Liver (tissue), 8 donors: ENCODE measurements at regions not wholly inside any gene's neighbourhood (a gene's known extent, or its start where the extent isn't known, plus 50 kb on each side); places are given as distances from the start of the nearest gene placed in this dataset.

Experiments used
- DNase-seq: peaks from one replicate; pipeline ENCODE4 v3.0.0-alpha.2; 2017; ENCODE audit warnings: low spot score
- H3K27ac ChIP-seq, 2 donors: one replicate each; pipeline ENCODE4 v1.7.0; 2013; ENCODE audit warnings: inconsistent platforms in 2 of 2, low read length in 2 of 2, control low read depth in 1 of 2, low read depth in 1 of 2, mild to moderate bottlenecking in 1 of 2
- H3K27me3 ChIP-seq, 4 donors: one replicate each; pipeline versions ENCODE4 v1.6.1 to v1.7.0; 2013; ENCODE audit warnings: low read length in 3 of 4, inconsistent platforms in 1 of 4, mild to moderate bottlenecking in 1 of 4, moderate library complexity in 1 of 4; ENCODE audit not compliant: control insufficient read depth in 4 of 4, insufficient read depth in 4 of 4
- H3K36me3 ChIP-seq, 4 donors: one replicate each; pipeline versions ENCODE4 v1.6.1 to v1.7.0; 2013; ENCODE audit warnings: low read length in 3 of 4, mild to moderate bottlenecking in 3 of 4, low read depth in 1 of 4, moderate library complexity in 1 of 4; ENCODE audit not compliant: control insufficient read depth in 4 of 4, insufficient read depth in 3 of 4
- H3K4me1 ChIP-seq, 4 donors: one replicate each; pipeline versions ENCODE4 v1.6.1 to v1.7.0; 2013; ENCODE audit warnings: low read length in 3 of 4, mild to moderate bottlenecking in 3 of 4, moderate library complexity in 1 of 4; ENCODE audit not compliant: control insufficient read depth in 4 of 4, insufficient read depth in 4 of 4
- H3K4me3 ChIP-seq, 3 donors: one replicate each; pipeline versions ENCODE4 v1.6.1 to v1.7.0; 2013; ENCODE audit warnings: low read length in 3 of 3, control low read depth in 1 of 3, low read depth in 1 of 3, mild to moderate bottlenecking in 1 of 3
- H3K9ac ChIP-seq, 2 donors: one replicate each; pipeline ENCODE4 v1.7.0; 2013; ENCODE audit warnings: low read length in 2 of 2, mild to moderate bottlenecking in 2 of 2, moderate library complexity in 2 of 2, control low read depth in 1 of 2, low read depth in 1 of 2
- H3K9me3 ChIP-seq, 4 donors: one replicate each; pipeline versions ENCODE4 v1.6.1 to v1.7.0; 2013; ENCODE audit warnings: low read length in 3 of 4; ENCODE audit not compliant: control insufficient read depth in 4 of 4
- EGR1 ChIP-seq, 2 donors: IDR thresholded peaks; 2 replicates each; pipeline ENCODE4 v1.6.1; 2016 to 2018; ENCODE audit warnings: antibody characterized with exemption in 2 of 2, low read depth in 2 of 2
- FOXA2 ChIP-seq: IDR thresholded peaks from 2 replicates; pipeline ENCODE4 v1.6.1; 2016; ENCODE audit warnings: antibody characterized with exemption
- GABPA ChIP-seq, 2 donors: IDR thresholded peaks in 1 of 2; conservative IDR thresholded peaks in 1 of 2; 2 replicates each; pipeline ENCODE4 v1.6.1; 2016; ENCODE audit warnings: antibody characterized with exemption in 2 of 2, mild to moderate bottlenecking in 1 of 2, moderate library complexity in 1 of 2
- HNF4A ChIP-seq, 2 donors: conservative IDR thresholded peaks; 2 replicates each; pipeline ENCODE4 v1.6.1; 2016; ENCODE audit warnings: antibody characterized with exemption in 2 of 2, mild to moderate bottlenecking in 2 of 2
- HNF4G ChIP-seq: IDR thresholded peaks from 2 replicates; pipeline ENCODE4 v1.6.1; 2016; ENCODE audit warnings: antibody characterized with exemption
- JUND ChIP-seq, 2 donors: IDR thresholded peaks; 2 replicates each; pipeline ENCODE4 v1.6.1; 2016; ENCODE audit warnings: antibody characterized with exemption in 2 of 2
- MAX ChIP-seq: IDR thresholded peaks from 2 replicates; pipeline ENCODE4 v1.6.1; 2016; ENCODE audit warnings: antibody characterized with exemption
- SP1 ChIP-seq: IDR thresholded peaks from 2 replicates; pipeline ENCODE4 v1.6.1; 2018; ENCODE audit warnings: antibody characterized with exemption, mild to moderate bottlenecking
- TAF1 ChIP-seq: conservative IDR thresholded peaks from 2 replicates; pipeline ENCODE4 v1.6.1; 2016; ENCODE audit warnings: antibody characterized with exemption, mild to moderate bottlenecking
- YY1 ChIP-seq: IDR thresholded peaks from 2 replicates; pipeline ENCODE4 v1.6.1; 2016; ENCODE audit warnings: antibody characterized with exemption, mild to moderate bottlenecking
- WGBS: extraction: QIAGEN DNeasy Blood & Tissue Kit; methylation state at CpG from one replicate; pipeline ENCODE4 v1.1.7; 2013; 5-methylcytosine and 5-hydroxymethylcytosine counted together
- TF ChIP-seq, protein P1 (sequence below): fragments of 150-350 bp; IDR thresholded peaks from 2 replicates; pipeline ENCODE4 v1.5.1; 2017; ENCODE audit warnings: improper control_type of control experiment, low read depth, low read length; ENCODE audit not compliant: missing input control
- TF ChIP-seq, protein P2 (sequence below): IDR thresholded peaks from 2 replicates; pipeline ENCODE4 v1.6.1; 2016; ENCODE audit warnings: antibody characterized with exemption, mild to moderate bottlenecking
- TF ChIP-seq, protein P3 (sequence below): IDR thresholded peaks from 2 replicates; pipeline ENCODE4 v1.6.1; 2016; ENCODE audit warnings: antibody characterized with exemption
- donor health status: healthy.
- donor health status: healthy.
- donor health status: healthy.
- donor health status: healthy.
- donor health status: healthy.

GRCh38 chr7:42794673-42795072 is 117.2 kb downstream of the C7orf25 start (continued):
- TF ChIP-seq, protein P1, sequence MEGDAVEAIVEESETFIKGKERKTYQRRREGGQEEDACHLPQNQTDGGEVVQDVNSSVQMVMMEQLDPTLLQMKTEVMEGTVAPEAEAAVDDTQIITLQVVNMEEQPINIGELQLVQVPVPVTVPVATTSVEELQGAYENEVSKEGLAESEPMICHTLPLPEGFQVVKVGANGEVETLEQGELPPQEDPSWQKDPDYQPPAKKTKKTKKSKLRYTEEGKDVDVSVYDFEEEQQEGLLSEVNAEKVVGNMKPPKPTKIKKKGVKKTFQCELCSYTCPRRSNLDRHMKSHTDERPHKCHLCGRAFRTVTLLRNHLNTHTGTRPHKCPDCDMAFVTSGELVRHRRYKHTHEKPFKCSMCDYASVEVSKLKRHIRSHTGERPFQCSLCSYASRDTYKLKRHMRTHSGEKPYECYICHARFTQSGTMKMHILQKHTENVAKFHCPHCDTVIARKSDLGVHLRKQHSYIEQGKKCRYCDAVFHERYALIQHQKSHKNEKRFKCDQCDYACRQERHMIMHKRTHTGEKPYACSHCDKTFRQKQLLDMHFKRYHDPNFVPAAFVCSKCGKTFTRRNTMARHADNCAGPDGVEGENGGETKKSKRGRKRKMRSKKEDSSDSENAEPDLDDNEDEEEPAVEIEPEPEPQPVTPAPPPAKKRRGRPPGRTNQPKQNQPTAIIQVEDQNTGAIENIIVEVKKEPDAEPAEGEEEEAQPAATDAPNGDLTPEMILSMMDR = no peak

DNA sequence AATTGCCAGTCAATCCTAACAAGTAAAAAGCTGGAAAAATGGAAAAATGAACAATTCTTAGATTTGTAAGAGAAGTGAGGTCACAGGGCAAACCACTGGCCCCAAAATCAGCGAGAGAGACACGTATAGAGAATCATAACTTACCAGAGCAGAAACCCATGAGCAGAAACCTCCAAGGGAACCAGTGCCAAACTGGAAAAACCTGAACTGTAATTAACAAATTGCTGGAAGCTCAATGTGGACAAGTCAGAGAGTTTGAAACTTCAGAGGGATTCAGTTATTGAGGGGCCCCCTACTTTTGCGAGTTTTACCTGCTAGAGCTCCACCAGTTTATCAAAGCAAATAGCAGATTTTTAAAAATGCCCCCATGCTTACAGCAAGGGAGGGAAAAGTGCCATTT is 119.0 kb downstream of the C7orf25 start:
- H3K36me3 ChIP-seq = no peaks in the 10 kb centered on the region
- H3K27ac ChIP-seq = no peak overlapping the region
- H3K4me3 ChIP-seq = no peak overlapping the region
- no peak for DNase-seq
- WGBS = 84% methylated on average over 3 of the region's 3 CpGs
- no peaks in the 10 kb centered on the region for H3K27me3 ChIP-seq
- no peaks in the 10 kb centered on the region for H3K9me3 ChIP-seq
- H3K9ac ChIP-seq = no peak overlapping the region
- no peaks in the 10 kb centered on the region for H3K4me1 ChIP-seq
- TF ChIP-seq JUND (IDR thresholded peaks at IDR 0.05) = no peak
- no peak for TF ChIP-seq HNF4G
- TF ChIP-seq HNF4A (conservative IDR thresholded peaks at IDR 0.05) = no peak

- no peaks in the 10 kb centered on the region for H3K4me1 ChIP-seq
- H3K4me3 ChIP-seq = no peak overlapping the region
- H3K27me3 ChIP-seq = no peaks in the 10 kb centered on the region
- H3K9ac ChIP-seq = no peak overlapping the region
- no peak overlapping the region for H3K27ac ChIP-seq
- 55% methylated on average over 1 of the region's 1 CpG for WGBS
- no peaks in the 10 kb centered on the region for H3K9me3 ChIP-seq
- H3K36me3 ChIP-seq = no peaks in the 10 kb centered on the region
- no peak for DNase-seq
- TF ChIP-seq GABPA (IDR thresholded peaks at IDR 0.05 in 1 of 2, conservative IDR thresholded peaks at IDR 0.05 in 1 of 2) = no peak
- TF ChIP-seq HNF4G = no peak
- no peak for TF ChIP-seq EGR1 (IDR thresholded peaks at IDR 0.05; ENCODE audit: low read depth in 2 of 2)
- no peak for TF ChIP-seq SP1
- no peak for TF ChIP-seq MAX
- TF ChIP-seq HNF4A (conservative IDR thresholded peaks at IDR 0.05) = no peak
- TF ChIP-seq TAF1 = no peak
Measured at GRCh38 chr7:42790196-42790595, 121.7 kb downstream of the C7orf25 start.

DNA sequence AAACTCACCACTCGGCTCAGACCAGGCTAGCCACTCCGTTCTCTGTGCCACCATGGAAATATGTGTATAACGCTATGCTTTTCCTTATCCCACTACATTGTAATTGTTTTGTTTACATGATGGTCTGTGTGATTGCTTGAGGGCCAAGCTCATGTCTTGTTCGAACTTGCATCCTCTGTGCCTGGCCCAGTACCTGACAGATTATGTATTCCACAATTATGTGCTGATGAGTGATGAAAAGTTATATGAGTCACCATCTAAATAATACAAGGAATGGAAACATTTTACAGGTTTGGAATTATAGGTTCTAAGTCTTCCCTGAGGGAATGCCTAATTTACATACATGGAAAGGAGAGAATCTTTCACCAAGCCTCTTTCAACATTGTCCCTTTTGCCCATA is 137.4 kb downstream of the C7orf25 start:
- 77% methylated on average over 4 of the region's 4 CpGs for WGBS
- Histone ChIP-seq H3K9me3 (peaks cover 0 to 3% (median 0%) of the 10 kb centered on the region in 4 donors), H3K27me3 (peaks cover 0 to 7% (median 1%) of the 10 kb centered on the region in 4 donors), H3K9ac (no peak overlapping the region), H3K4me3 (no peak overlapping the region), H3K4me1 (no peaks in the 10 kb centered on the region), H3K36me3 (no peaks in the 10 kb centered on the region), H3K27ac (no peak overlapping the region)
- TF ChIP-seq JUND (IDR thresholded peaks at IDR 0.05) = no peak
- no peak for TF ChIP-seq SP1
- no peak for TF ChIP-seq GABPA (IDR thresholded peaks at IDR 0.05 in 1 of 2, conservative IDR thresholded peaks at IDR 0.05 in 1 of 2)
- TF ChIP-seq, protein P1 = no peak
- TF ChIP-seq YY1 = no peak
- no peak for TF ChIP-seq HNF4A (conservative IDR thresholded peaks at IDR 0.05)
- TF ChIP-seq EGR1 (IDR thresholded peaks at IDR 0.05; ENCODE audit: low read depth in 2 of 2) = no peak
- TF ChIP-seq HNF4G = no peak
- TF ChIP-seq TAF1 = no peak
- TF ChIP-seq, protein P2, sequence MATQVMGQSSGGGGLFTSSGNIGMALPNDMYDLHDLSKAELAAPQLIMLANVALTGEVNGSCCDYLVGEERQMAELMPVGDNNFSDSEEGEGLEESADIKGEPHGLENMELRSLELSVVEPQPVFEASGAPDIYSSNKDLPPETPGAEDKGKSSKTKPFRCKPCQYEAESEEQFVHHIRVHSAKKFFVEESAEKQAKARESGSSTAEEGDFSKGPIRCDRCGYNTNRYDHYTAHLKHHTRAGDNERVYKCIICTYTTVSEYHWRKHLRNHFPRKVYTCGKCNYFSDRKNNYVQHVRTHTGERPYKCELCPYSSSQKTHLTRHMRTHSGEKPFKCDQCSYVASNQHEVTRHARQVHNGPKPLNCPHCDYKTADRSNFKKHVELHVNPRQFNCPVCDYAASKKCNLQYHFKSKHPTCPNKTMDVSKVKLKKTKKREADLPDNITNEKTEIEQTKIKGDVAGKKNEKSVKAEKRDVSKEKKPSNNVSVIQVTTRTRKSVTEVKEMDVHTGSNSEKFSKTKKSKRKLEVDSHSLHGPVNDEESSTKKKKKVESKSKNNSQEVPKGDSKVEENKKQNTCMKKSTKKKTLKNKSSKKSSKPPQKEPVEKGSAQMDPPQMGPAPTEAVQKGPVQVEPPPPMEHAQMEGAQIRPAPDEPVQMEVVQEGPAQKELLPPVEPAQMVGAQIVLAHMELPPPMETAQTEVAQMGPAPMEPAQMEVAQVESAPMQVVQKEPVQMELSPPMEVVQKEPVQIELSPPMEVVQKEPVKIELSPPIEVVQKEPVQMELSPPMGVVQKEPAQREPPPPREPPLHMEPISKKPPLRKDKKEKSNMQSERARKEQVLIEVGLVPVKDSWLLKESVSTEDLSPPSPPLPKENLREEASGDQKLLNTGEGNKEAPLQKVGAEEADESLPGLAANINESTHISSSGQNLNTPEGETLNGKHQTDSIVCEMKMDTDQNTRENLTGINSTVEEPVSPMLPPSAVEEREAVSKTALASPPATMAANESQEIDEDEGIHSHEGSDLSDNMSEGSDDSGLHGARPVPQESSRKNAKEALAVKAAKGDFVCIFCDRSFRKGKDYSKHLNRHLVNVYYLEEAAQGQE = no peak
- TF ChIP-seq, protein P3, sequence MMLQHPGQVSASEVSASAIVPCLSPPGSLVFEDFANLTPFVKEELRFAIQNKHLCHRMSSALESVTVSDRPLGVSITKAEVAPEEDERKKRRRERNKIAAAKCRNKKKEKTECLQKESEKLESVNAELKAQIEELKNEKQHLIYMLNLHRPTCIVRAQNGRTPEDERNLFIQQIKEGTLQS = no peak
- TF ChIP-seq FOXA2 = no peak
- no peak for DNase-seq
